DMS 273 treated with DMSO at 0.1 percent for 48 hours (cell line): ENCODE measurements at regions not wholly inside any gene's neighbourhood (a gene's known extent, or its start where the extent isn't known, plus 50 kb on each side); places are given as distances from the start of the nearest gene placed in this dataset.
A peak's percentile ranks its signal among the peaks of the same experiment; 100 is the strongest.

Experiments used
- DNase-seq: peaks from one replicate; lab custom pipeline; 2025; lab: John Stamatoyannopoulos, UW

GRCh38 chr2:203813684-203814083 lies 53.9 kb upstream of the CTLA4 start:
- no peak for DNase-seq

- peak; percentile 51 for DNase-seq
These were observed 52.7 kb upstream of the CTLA4 start for GRCh38 chr2:203814661-203815540.

GRCh38 chr2:203815541-203815898 lies 52.1 kb upstream of the CTLA4 start:
- DNase-seq = no peak

- no peak for DNase-seq
These were observed 50.4 kb upstream of the CTLA4 start for GRCh38 chr2:203817147-203817546.
